CD4-positive, alpha-beta T cell treated with Interleukin-12 subunit alpha and Interleukin-12 subunit beta, for 1 hour (primary cell): ENCODE measurements at regions not wholly inside any gene's neighbourhood (a gene's known extent, or its start where the extent isn't known, plus 50 kb on each side); places are given as distances from the start of the nearest gene placed in this dataset.

ENCODE experiments used
- DNase-seq: peaks from one replicate; pipeline ENCODE4 v3.0.0-alpha.2; 2020

DNA sequence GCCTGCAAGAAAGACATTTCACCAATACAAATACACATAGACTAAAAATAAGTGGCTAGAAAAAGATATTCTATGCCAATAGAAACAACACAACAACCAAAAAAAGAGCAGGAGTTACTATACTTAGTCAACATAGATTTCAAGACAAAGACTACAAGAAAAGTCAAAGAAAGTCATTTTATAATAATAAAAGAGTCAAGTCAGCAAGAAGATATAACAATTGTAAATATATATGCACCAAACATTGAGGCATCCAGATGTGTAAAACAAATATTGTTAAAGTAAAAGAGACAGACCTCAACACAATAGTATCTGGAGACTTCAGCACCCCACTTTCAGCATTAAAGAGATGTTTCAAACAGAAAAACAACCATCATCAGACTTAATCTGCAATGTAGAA lies 104.6 kb downstream of the AMY1C start:
- DNase-seq, result no peak

DNA sequence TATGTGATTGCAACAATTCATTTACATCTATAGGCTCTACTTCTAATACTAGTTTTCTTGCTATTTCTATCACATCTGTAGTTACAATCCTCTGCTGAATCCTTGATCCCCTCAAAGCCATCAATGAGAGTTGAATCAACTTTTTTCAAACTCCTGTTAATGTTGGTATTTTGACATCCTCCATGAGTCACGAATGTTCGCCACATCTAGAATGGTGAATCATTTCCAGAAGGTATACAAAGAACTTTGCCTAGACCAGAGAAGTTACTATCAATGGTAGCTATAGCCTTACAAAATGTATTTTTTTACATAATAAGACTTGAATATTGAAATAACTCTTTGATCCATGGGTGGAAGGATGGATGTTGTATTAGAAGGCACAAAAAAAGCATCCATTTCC lies 110.0 kb downstream of the AMY1C start:
- DNase-seq, result no peak

DNA sequence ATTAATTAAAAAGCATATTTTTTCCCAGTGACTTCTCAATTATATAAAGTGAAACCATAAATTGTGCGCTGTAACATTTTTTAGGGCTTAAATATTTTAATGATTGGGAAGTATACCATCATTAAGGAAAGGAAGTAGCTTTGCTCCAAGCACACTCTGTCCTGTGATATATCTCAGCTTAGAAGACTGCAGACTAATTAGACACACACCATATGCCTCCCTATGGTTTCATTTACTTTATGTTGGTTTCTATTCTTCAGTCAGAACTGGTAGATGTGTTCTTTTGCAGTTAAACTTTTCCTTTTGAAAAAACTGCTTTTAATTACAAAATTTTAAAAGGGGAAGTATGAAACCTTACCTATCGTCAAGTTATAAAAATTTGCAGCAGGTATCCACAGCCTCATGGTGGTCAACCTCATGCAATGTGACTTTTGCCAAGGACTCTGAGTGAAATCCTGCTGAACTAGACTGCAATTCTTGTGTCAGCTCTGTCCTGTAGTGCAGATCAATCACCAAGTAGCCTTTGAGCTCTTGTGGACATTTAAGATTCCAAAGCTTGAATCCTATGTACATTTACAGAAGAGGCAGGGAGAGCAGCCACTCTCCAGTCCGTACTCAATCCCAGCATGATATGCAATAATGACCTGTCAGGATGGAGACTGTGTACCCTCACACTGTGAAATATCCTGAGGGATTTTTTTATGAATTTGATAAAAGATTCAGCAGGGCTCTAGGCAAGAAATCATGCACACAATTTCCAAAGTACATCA lies 149.1 kb downstream of the AMY1C start:
- no peak for DNase-seq

DNA sequence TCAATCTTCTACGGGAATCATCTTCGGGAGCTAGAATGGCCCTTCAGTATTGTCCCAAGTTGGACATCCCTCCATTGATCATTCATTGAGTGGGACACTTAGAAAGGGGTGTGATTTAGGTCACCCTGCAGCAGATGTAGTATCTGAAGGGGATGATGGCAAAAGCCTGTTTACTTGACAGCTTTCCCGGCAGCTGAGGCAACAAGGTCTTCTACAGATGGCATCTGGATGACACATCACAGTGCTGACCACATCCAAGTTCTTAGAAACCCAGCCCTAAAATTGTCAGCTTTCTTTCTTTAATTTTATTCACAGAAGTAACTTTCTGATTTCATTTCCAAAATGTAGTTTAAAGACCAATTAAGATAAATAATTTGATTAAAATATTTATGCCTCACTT lies 150.3 kb downstream of the AMY1C start:
- no peak for DNase-seq

DNA sequence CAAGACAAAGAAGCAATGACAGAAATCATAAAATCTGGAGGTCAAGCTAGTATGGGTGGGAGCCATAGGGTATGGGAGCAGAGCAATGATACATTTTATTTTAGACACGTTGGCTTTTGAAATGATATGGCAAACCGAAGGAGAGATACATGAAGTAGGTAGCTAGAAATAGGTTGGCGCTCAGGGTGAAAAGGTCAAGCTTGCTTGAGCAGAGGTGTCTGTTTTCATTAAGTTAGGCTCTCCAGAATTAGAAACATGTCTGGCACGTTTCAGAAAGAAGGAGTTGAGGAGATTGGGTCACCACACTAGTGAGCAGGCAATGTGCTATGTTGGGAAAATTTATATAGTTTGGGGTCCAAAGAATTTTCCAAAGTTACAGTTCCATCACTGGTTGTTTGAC lies 151.4 kb downstream of the AMY1C start:
- DNase-seq, result no peak

DNA sequence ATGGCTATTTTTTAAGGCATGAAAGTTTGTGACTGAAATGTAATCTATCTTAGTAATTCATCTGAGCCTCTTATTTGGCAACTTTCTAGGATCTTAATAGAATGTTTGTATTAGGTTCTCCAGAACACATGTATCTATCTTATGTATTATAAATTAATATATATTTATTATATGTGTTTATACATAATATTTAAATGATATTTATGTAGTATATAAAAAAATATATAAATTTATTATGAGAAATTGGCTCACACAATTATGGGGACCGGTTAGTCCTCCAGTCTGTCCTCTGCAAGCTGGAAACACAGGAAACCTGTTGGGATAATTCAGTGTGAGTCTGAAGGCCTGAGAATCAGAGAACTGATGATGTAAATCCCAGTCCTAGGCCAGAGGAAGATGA lies 155.7 kb downstream of the AMY1C start:
- no peak for DNase-seq

DNA sequence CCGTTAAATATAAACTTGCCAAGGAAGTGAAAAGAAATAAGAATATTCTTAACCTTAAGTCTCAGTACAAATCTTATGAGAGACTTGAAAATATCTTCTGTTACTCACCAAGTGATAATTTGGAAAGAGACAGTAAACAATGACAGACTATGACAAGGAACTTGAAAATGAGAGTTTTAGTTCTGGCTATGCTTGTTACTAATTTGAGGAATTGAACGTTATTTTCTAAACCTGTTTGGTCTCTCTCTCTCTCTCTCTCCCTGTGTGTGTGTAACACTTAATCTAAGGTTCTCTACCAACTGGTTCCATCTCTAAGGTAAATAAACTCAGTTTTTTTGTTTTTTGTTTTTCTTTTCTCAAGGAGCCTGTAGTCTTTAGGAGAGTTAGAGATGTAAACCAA lies 161.8 kb downstream of the AMY1C start:
- no peak for DNase-seq

DNA sequence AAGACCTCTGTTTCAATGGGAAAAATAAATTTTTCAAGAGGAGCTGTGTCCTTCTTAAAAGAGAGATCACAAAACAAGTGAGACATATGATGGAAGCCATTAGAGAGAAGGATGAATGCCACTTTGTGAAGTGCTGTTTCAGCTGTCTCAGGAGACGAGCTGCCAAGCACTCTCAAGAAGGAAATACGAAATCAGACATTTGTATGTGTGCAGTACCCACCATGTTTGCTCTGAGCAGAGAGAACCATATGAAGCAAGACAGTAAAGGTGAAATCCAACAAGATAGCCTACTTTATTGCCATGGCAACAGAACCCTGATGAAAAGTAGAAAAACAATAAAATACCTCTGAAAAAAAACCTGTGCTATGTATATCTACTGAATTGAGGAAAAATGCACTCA lies 168.1 kb downstream of the AMY1C start:
- DNase-seq, result no peak

DNA sequence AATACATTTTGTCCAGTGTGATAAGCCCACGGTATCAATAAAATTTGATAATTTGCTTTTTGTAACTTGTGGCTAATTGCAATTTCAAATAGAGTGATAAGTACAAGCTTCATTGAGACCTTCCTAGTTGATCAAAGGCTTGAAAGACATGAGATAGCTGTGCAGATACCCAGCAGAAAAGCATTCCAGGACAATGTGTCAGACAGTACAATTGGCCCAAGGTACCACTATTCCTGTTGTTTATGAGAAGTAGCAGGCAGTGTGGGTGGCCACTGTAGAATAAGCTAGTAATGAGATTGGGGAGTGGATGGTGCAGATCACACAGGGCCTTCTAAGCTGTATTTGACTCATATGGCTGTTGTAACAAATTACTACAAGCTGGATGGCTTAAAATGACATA lies 182.2 kb downstream of the AMY1C start:
- no peak for DNase-seq

DNA sequence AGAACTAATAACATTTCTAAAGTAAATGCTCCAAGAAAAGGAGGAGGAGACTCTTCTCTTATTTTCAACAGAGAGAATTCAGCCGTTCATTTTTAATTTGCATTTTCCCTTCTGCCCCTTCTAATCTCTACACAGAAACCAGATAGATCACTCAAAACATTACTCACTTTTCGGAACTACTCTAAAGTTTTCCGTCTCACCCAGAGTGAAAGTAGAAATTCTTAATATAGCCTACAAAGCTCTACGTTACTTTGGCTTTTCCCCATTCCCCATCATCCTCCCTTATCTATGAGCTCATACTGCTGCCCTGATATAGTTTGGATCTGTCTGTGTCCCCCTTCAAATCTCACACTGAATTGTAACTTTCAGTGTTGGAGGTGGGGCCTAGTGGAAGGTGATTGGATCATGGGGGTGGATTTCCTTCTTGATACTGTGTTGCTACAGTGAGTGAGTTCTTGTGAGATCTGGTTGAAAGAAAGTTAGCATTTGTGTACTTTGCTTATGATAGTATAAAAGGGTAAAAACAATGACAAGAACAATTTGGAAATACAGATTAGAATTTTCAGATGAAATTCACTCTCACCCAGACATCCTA lies 188.2 kb downstream of the AMY1C start:
- no peak for DNase-seq

DNA sequence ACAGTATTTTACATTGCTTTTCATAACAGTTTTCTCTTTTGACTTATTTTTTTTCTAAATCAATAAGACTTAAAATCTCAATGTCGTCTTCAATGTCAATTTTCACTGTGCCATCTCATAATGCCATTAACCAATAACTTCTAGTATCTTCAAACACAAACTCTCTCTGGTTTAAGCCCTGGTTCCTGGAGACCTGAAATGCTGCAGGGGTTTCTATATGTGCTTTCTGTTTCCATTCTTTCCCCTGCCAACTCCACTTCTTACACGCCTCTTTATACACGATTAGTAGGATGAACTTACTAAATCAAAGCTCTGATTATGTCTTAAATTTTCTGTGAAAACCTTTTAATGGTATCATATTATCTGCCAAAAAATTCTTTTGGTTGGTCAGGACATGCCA lies 191.4 kb downstream of the AMY1C start:
- no peak for DNase-seq

DNA sequence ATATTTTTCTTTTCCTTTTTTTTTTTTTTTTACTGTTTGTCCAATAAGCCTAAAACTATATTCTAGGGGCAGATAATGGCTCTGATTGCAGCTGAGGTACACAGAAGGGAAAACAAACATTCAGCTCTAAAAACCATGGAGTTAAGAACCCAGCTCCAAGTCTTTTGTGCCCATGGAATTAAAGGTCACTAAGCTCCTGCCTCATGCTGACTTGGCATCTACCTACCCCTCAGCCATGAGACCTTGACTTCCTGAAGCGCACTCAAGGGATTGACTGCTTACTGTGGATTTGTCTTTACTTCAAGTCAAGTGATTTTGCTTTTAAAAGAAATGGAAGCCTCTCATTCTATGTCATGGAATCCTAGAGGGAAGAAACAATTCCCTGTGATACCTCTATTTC lies 192.3 kb downstream of the AMY1C start:
- no peak for DNase-seq

DNA sequence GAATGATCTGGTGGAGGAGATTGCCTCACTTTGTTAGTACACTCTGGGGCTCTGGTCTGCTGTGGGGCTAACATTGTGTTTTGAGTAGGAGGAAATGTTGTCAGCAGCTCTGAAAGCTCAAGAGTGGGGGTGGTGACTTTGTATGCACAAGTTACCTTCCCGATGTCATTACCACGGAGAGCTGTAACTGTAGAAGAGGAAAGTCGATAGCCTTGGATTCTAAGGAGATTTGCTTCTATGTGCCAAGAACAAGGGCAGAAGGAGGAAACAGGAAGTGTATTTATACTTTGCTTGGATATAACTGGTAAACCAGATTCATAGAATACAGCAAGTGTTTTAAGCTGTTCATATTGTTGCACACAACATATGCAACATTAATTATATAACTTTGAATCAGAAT lies 196.1 kb downstream of the AMY1C start:
- DNase-seq, result no peak

DNA sequence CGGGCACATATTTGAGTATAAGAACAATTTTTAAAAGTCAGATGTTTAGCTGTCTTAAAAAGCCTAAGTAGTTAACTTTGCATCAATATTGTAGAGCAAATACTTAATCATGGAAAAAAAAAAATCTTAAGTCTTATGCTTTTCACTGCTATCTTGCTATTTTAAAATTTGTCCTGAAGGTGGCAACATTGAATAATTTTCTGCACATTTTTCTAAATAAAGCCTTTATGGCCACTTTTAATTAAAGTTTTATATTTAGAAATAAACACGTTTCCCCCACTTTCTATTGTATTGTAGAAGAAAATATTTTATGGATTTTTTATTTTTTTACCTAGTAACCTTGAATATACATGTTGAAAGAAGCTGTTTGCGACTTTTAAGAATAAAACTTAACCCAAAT lies 198.8 kb downstream of the AMY1C start:
- DNase-seq, result no peak

DNA sequence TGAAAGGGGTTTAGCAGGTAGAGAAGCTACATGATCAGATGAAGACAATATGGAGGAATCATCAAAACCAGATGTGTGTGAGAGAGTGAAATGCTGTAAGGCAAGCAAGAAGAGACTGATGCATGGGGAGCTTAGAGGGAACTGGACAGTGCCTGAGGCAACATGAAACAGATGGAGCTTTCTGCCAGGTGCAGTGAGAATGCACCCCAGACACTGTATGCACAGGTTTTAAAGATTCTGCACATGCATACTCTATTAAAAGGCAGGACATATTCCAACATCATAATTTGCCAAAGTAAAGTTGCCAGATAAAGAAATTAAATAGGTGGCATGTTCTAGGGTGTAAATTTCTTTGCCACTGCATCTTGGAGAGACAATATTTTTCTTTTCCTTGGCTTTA lies 200.1 kb downstream of the AMY1C start:
- DNase-seq, result no peak

DNA sequence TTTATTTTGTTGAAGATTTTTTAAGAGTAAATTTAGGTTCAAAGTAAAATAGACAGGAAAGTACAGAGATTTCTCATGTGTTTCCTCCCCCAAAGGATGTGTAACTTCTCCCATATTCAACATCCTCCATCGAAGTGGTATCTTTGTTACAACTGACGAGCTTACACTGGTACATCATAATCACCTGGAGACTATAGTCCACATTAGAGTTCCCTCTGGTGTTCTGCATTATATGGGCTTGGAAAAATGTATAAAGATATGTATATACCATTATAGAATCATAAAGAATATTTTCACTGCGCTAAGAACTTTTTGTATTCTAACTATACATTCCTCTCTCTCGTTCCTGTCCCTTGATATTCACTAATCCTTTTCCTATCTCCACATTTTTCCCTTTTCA lies 203.7 kb downstream of the AMY1C start:
- no peak for DNase-seq

DNA sequence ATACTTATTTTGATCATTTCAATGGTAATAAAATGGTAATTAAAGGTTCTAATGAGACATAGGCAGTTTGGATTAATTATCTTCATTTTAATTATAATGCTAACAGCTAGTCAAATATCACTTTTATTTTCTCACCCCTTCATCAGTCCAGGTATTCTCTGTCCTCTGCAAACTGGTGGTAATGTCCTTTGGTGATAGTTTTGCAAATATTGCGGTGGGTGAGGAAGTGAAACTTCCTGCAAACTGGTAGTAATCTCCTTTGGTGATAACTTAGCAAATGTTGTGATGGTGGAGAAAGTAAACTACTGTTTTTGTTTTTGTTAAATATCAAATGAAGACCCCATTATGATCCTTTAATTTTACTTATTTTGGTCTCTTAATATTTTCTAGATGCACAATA lies 209.0 kb downstream of the AMY1C start:
- no peak for DNase-seq

DNA sequence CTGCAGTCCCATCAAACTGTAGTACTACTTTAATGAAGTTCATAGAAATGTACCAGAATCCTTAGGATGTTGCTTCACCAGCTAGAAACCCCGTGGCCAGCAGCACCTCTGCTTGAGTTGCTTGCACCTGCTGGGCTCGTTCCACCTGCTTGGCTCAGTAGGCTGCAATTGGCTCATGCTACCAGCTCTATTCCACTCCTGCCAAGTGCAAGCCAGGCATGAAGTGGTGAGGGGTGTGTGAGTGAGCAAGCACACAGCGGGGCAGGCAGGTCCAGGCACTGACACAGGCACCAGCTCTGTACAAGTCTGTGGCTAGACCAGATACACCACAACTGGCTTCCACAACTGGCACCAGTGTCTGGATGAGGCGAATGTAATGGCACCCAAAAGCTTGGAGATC lies 209.9 kb downstream of the AMY1C start:
- no peak for DNase-seq

DNA sequence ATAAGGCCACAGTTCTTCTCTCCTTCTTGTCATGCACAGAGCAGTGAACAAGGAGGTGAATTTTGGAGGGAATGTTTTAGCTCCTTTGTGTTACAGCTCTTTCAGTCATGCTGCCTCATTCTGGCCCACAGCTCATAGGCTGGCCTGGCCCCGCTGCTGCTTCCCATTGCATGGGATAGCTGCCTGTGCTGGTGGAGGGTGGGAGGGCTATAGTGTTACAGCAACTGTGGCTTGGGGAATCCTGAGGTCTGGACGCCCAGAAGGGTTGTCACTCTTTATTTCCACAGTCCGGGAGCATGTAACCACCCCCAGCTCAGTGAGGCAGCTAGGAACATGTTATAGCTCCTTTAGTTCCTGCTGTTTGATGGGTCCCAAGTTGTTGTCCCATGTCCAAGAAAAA lies 210.3 kb downstream of the AMY1C start:
- no peak for DNase-seq

DNA sequence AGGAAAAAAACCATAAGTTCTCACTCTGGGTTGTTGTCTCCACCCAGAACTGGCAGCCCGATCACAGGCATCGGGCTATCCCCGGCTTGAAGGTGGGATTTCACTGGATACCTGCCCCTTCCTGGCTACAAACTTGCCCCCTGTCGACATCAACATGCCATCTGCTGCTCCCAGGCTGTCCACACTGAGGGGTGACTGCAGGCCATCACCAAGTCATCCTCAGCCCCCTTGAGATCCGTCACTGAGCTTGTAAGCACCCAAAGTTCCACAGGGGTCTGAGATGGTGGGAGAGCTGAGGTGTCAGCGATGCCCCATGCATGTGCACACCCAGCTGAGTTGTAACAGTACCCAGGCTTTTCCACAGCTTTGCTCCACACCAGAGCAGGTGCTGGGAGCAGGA lies 211.0 kb downstream of the AMY1C start:
- no peak for DNase-seq

DNA sequence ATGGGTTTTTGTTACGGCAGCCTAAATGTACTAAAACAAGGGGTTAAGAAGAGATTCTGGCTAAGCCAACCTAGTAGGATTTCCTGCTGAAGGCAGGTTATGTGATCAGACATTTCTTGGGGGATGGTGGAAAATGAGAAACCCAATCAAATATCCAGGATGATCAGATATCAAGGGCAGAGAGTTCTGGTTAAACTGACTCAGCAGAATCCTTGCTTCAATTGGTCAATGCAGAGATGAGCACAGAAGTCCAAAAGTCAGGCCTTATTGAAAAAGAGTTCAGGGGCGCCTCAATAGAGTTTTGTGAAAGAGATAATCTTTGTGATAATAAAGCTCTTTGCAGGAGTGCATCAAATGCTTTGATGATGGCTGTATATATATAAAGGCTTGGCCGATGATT lies 237.1 kb downstream of the AMY1C start:
- no peak for DNase-seq

DNA sequence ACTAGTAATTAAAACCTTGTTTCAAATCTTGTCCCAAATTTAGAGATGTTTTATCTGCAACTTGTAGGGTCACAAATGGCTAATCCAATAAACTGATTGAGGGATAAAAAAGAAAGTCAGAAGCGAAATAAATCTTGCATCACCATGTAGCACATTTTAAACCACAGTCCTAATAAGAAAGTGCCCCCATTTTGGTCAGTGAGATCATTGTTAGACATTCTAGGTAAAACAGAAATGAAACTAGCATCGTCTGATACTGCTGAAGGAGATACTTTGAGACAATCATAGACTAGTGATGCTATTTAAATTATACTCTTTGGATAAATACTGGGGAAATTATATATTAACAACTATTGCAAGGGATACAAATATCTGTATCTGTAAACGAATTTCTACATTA lies 247.9 kb downstream of the AMY1C start:
- no peak for DNase-seq

DNA sequence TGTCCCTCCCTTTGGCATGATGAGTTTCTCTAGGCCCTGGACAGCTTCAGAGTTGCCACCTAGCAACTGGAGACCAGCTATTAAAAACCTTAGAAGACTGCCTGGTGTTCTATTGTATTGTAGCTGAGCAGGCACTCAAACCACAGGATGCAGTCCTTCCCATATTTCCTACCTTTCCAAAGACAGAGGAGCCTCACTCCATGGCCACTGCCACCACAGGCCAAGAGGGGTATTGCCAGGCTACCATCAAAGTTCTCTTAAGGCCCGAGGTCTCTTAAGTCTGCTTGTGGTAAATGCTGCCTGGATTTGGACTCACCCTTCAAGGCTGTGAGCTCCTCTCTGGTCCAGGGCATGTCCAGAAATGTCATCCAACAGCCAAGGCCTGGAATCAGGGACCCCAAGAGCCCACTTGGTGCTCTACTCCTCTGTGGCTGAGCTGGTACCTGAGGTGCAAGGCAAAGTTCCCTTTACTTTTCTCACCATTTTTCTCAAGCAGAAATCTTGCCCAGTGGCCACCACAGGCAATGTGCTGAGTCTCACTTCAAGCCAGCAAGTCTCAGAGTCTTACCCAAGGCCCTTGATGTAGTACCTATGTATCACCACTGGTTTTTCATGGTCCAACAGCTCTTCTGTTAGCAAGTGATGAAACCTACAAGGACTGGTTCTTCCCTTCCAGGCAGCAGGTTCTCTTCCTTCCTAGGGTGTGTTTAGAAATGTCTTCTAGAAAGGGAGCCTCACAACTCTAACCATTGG lies 269.4 kb downstream of the AMY1C start:
- DNase-seq, result no peak

DNA sequence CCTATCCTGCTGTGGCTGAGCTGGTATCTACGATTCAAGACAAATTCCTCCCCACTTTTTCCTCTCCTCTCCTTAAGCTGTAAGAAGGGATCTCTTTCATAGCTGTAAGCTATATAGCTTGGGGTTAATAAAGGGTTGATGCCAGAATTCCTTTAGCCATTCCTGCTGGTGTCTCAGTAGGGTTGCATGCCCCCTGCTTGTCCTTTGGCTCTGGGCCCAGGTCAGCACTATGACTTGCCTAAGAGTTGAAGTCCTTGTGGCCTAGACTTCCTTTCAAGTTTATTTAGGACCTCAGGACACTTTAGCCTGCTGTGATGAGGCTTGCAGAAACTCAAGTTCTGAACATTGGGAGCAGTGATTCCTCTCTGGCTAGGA lies 270.0 kb downstream of the AMY1C start:
- DNase-seq, result no peak
